Stimulated activated CD8-positive, alpha-beta memory T cell treated with anti-CD3 and anti-CD28 coated beads, Interleukin-7, amount 100 ng/mL, for 24 hours (primary cell): ENCODE measurements at regions not wholly inside any gene's neighbourhood (a gene's known extent, or its start where the extent isn't known, plus 50 kb on each side); places are given as distances from the start of the nearest gene placed in this dataset.

Experiments used
- DNase-seq: peaks from one replicate; pipeline ENCODE4 v3.0.0-alpha.2; 2020; ENCODE audit warnings: low read depth

- no peak for DNase-seq
Measured at GRCh38 chr2:239586651-239587310, 186.0 kb upstream of the HDAC4 start.

- DNase-seq: no peak
Measured at GRCh38 chr2:239585422-239585821, 184.6 kb upstream of the HDAC4 start.

- no peak for DNase-seq
Measured at GRCh38 chr2:239584986-239585385, 184.2 kb upstream of the HDAC4 start.

GRCh38 chr2:239583879-239584859, 183.3 kb upstream of the HDAC4 start:
- no peak for DNase-seq

GRCh38 chr2:239583171-239583878, 182.5 kb upstream of the HDAC4 start:
- no peak for DNase-seq

GRCh38 chr2:239582476-239582875, 181.7 kb upstream of the HDAC4 start:
- no peak for DNase-seq

GRCh38 chr2:239581352-239581901, 180.6 kb upstream of the HDAC4 start:
- no peak for DNase-seq

- DNase-seq: no peak
Measured at GRCh38 chr2:239580199-239580527, 179.3 kb upstream of the HDAC4 start.

- no peak for DNase-seq
Measured at GRCh38 chr2:239579524-239580198, 178.8 kb upstream of the HDAC4 start.

- DNase-seq: no peak
Measured at GRCh38 chr2:239579081-239579480, 178.3 kb upstream of the HDAC4 start.

- no peak for DNase-seq
Measured at GRCh38 chr2:239578381-239578780, 177.6 kb upstream of the HDAC4 start.

- DNase-seq: no peak
Measured at GRCh38 chr2:239577935-239578334, 177.1 kb upstream of the HDAC4 start.

- no peak for DNase-seq
Measured at GRCh38 chr2:239576784-239577685, 176.2 kb upstream of the HDAC4 start.

- DNase-seq: no peak
Measured at GRCh38 chr2:239575931-239576445, 175.2 kb upstream of the HDAC4 start.

GRCh38 chr2:239574434-239575156, 173.8 kb upstream of the HDAC4 start:
- no peak for DNase-seq

- DNase-seq: no peak
Measured at GRCh38 chr2:239574054-239574433, 173.2 kb upstream of the HDAC4 start.

GRCh38 chr2:239570971-239571520, 170.2 kb upstream of the HDAC4 start:
- no peak for DNase-seq

GRCh38 chr2:239570216-239570925, 169.6 kb upstream of the HDAC4 start:
- DNase-seq: no peak
